ENCODE measurements at regions not wholly inside any gene's neighbourhood (a gene's known extent, or its start where the extent isn't known, plus 50 kb on each side); places are given as distances from the start of the nearest gene placed in this dataset.

GRCh38 chr14:39680777-39681176 is 248.5 kb upstream of the FBXO33 start:
- H3K27ac ChIP-seq (ENCODE audit: low read length), result no peak overlapping the region
- no peaks in the 10 kb centered on the region for H3K27me3 ChIP-seq (replicated peaks in 1 of 2; ENCODE audit: control insufficient read depth in 2 of 2, extremely low read depth in 1 of 2, insufficient read depth in 2 of 2, low read length in 1 of 2)
- H3K9me3 Mint-ChIP-seq, result no peaks in the 10 kb centered on the region
- H3K4me3 Mint-ChIP-seq, result no peak overlapping the region
- peaks cover 0 to 2% of the 10 kb centered on the region in 2 experiments for H3K4me1 ChIP-seq (ENCODE audit: control insufficient read depth in 1 of 2, extremely low read depth in 1 of 2, insufficient read depth in 2 of 2, low read length in 2 of 2)
- ATAC-seq (replicated peaks in 1 of 4), result no peak
- no peak overlapping the region for H3K4me3 ChIP-seq (ENCODE audit: control insufficient read depth in 1 of 2, extremely low read depth in 1 of 2, low read length in 1 of 2)
- no peak for DNase-seq
- no peaks in the 10 kb centered on the region for H3K27me3 Mint-ChIP-seq
- ChIA-PET CTCF (no interaction called here), POLR2A (interaction anchor here in 1 of 2 donors (0.6 kb wide), 1 partner anchor 684 kb away, joined by 4 read pairs; no protein-coding TSS in a partner anchor)
- no peaks in the 10 kb centered on the region for H3K36me3 Mint-ChIP-seq
- H3K4me1 Mint-ChIP-seq, result peaks cover 8 to 39% (median 31%) of the 10 kb centered on the region in 3 donors
- H3K27ac Mint-ChIP-seq, result no peak overlapping the region
- no peaks in the 10 kb centered on the region for H3K9me3 ChIP-seq
- H3K36me3 ChIP-seq (ENCODE audit: control insufficient read depth in 2 of 2, extremely low read depth in 1 of 2, insufficient read depth in 1 of 2, low read length in 1 of 2), result no peaks in the 10 kb centered on the region

GRCh38 chr14:39673734-39674133 is 241.5 kb upstream of the FBXO33 start:
- H3K27me3 Mint-ChIP-seq, result no peaks in the 10 kb centered on the region

GRCh38 chr14:39673270-39673711 is 241.1 kb upstream of the FBXO33 start:
- Mint-ChIP-seq H3K27me3 (no peaks in the 10 kb centered on the region), H3K4me1 (peaks cover 12 to 16% (median 13%) of the 10 kb centered on the region in 3 donors), H3K27ac (no peak overlapping the region), H3K36me3 (no peaks in the 10 kb centered on the region), H3K4me3 (no peak overlapping the region), H3K9me3 (peaks cover 7 to 19% (median 10%) of the 10 kb centered on the region in 3 donors)
- Histone ChIP-seq H3K36me3 (ENCODE audit: control insufficient read depth in 2 of 2, extremely low read depth in 1 of 2, insufficient read depth in 1 of 2, low read length in 1 of 2) (no peaks in the 10 kb centered on the region), H3K4me1 (ENCODE audit: control insufficient read depth in 1 of 2, extremely low read depth in 1 of 2, insufficient read depth in 2 of 2, low read length in 2 of 2) (peaks cover 0 to 6% of the 10 kb centered on the region in 2 experiments), H3K9me3 (no peaks in the 10 kb centered on the region), H3K27ac (ENCODE audit: low read length) (no peak overlapping the region), H3K4me3 (ENCODE audit: control insufficient read depth in 1 of 2, extremely low read depth in 1 of 2, low read length in 1 of 2) (no peak overlapping the region), H3K27me3 (replicated peaks in 1 of 2; ENCODE audit: control insufficient read depth in 2 of 2, extremely low read depth in 1 of 2, insufficient read depth in 2 of 2, low read length in 1 of 2) (no peaks in the 10 kb centered on the region)
- WGBS (ENCODE audit: insufficient coverage), result no CpG with 5 or more reads among the region's 2 CpGs
- ChIA-PET CTCF (no interaction called here), POLR2A (no interaction called here)
- DNase-seq, result no peak
- ATAC-seq (replicated peaks in 1 of 4), result no peak

More at GRCh38 chr14:39673734-39674133, 241.5 kb upstream of the FBXO33 start:
- Histone ChIP-seq H3K27ac (ENCODE audit: low read length) (no peak overlapping the region), H3K9me3 (no peaks in the 10 kb centered on the region), H3K4me3 (ENCODE audit: control insufficient read depth in 1 of 2, extremely low read depth in 1 of 2, low read length in 1 of 2) (no peak overlapping the region), H3K27me3 (replicated peaks in 1 of 2; ENCODE audit: control insufficient read depth in 2 of 2, extremely low read depth in 1 of 2, insufficient read depth in 2 of 2, low read length in 1 of 2) (no peaks in the 10 kb centered on the region), H3K4me1 (ENCODE audit: control insufficient read depth in 1 of 2, extremely low read depth in 1 of 2, insufficient read depth in 2 of 2, low read length in 2 of 2) (peaks cover 0 to 6% of the 10 kb centered on the region in 2 experiments), H3K36me3 (ENCODE audit: control insufficient read depth in 2 of 2, extremely low read depth in 1 of 2, insufficient read depth in 1 of 2, low read length in 1 of 2) (no peaks in the 10 kb centered on the region)
- no peak overlapping the region for H3K27ac Mint-ChIP-seq
- no peak for DNase-seq
- peaks cover 7 to 12% (median 8%) of the 10 kb centered on the region in 3 donors for H3K4me1 Mint-ChIP-seq
- no peak overlapping the region for H3K4me3 Mint-ChIP-seq
- H3K9me3 Mint-ChIP-seq, result peaks cover 3 to 16% (median 7%) of the 10 kb centered on the region in 3 donors
- WGBS (ENCODE audit: insufficient coverage), result 38% methylated on average over 1 of the region's 3 CpGs
- no peak for ATAC-seq (replicated peaks in 1 of 4)
- POLR2A ChIA-PET, result no interaction called here
- CTCF ChIA-PET, result no interaction called here
- no peaks in the 10 kb centered on the region for H3K36me3 Mint-ChIP-seq

GRCh38 chr14:39668449-39668848 is 236.2 kb upstream of the FBXO33 start:
- ATAC-seq (replicated peaks in 1 of 4) (peak in 3 of 4 experiments; percentile 50 to 61 (median 56)), DNase-seq (peak in 1 of 35 experiments; percentile 2)
- H3K4me3 Mint-ChIP-seq, result no peak overlapping the region
- H3K27me3 Mint-ChIP-seq, result no peaks in the 10 kb centered on the region
- POLR2A ChIA-PET, result no interaction called here
- H3K36me3 ChIP-seq (ENCODE audit: control insufficient read depth in 2 of 2, extremely low read depth in 1 of 2, insufficient read depth in 1 of 2, low read length in 1 of 2), result no peaks in the 10 kb centered on the region
- no peak overlapping the region for H3K4me3 ChIP-seq (ENCODE audit: control insufficient read depth in 1 of 2, extremely low read depth in 1 of 2, low read length in 1 of 2)
- no peaks in the 10 kb centered on the region for H3K9me3 ChIP-seq
- H3K27ac Mint-ChIP-seq, result peak overlapping the region; percentile 56 to 83
- no CpG with 5 or more reads among the region's 1 CpG for whole genome bisulfite sequencing (ENCODE audit: insufficient coverage)
- H3K27me3 ChIP-seq (replicated peaks in 1 of 2; ENCODE audit: control insufficient read depth in 2 of 2, extremely low read depth in 1 of 2, insufficient read depth in 2 of 2, low read length in 1 of 2), result no peaks in the 10 kb centered on the region
- CTCF ChIA-PET, result no interaction called here
- peaks cover 13 to 22% (median 22%) of the 10 kb centered on the region in 3 donors for H3K9me3 Mint-ChIP-seq
- H3K4me1 ChIP-seq (ENCODE audit: control insufficient read depth in 1 of 2, extremely low read depth in 1 of 2, insufficient read depth in 2 of 2, low read length in 2 of 2), result peaks cover 0 to 6% of the 10 kb centered on the region in 2 experiments
- H3K4me1 Mint-ChIP-seq, result peaks cover 13 to 29% (median 19%) of the 10 kb centered on the region in 3 donors
- H3K36me3 Mint-ChIP-seq, result no peaks in the 10 kb centered on the region
- H3K27ac ChIP-seq (ENCODE audit: low read length), result no peak overlapping the region

- H3K27me3 ChIP-seq (replicated peaks in 1 of 2; ENCODE audit: control insufficient read depth in 2 of 2, extremely low read depth in 1 of 2, insufficient read depth in 2 of 2, low read length in 1 of 2), result no peaks in the 10 kb centered on the region
- no peak for ATAC-seq (replicated peaks in 1 of 4)
- no peaks in the 10 kb centered on the region for H3K36me3 Mint-ChIP-seq
- H3K36me3 ChIP-seq (ENCODE audit: control insufficient read depth in 2 of 2, extremely low read depth in 1 of 2, insufficient read depth in 1 of 2, low read length in 1 of 2), result no peaks in the 10 kb centered on the region
- H3K4me1 Mint-ChIP-seq, result peaks cover 13 to 29% (median 19%) of the 10 kb centered on the region in 3 donors
- H3K4me3 ChIP-seq (ENCODE audit: control insufficient read depth in 1 of 2, extremely low read depth in 1 of 2, low read length in 1 of 2), result no peak overlapping the region
- no peak overlapping the region for H3K27ac Mint-ChIP-seq
- H3K27me3 Mint-ChIP-seq, result no peaks in the 10 kb centered on the region
- CTCF ChIA-PET, result no interaction called here
- peaks cover 0 to 6% of the 10 kb centered on the region in 2 experiments for H3K4me1 ChIP-seq (ENCODE audit: control insufficient read depth in 1 of 2, extremely low read depth in 1 of 2, insufficient read depth in 2 of 2, low read length in 2 of 2)
- no peaks in the 10 kb centered on the region for H3K9me3 ChIP-seq
- no peak for DNase-seq
- H3K9me3 Mint-ChIP-seq, result peaks cover 16 to 28% (median 22%) of the 10 kb centered on the region in 3 donors
- H3K4me3 Mint-ChIP-seq, result no peak overlapping the region
- POLR2A ChIA-PET, result no interaction called here
- no peak overlapping the region for H3K27ac ChIP-seq (ENCODE audit: low read length)
Observed at GRCh38 chr14:39666386-39666785, 234.2 kb upstream of the FBXO33 start.

- peaks cover 16 to 28% (median 18%) of the 10 kb centered on the region in 3 donors for H3K9me3 Mint-ChIP-seq
- H3K27ac ChIP-seq (ENCODE audit: low read length), result no peak overlapping the region
- no peaks in the 10 kb centered on the region for H3K27me3 ChIP-seq (replicated peaks in 1 of 2; ENCODE audit: control insufficient read depth in 2 of 2, extremely low read depth in 1 of 2, insufficient read depth in 2 of 2, low read length in 1 of 2)
- H3K27ac Mint-ChIP-seq, result peak overlapping the region in 1 of 2 donors; percentile 27
- peaks cover 13 to 26% (median 19%) of the 10 kb centered on the region in 3 donors for H3K4me1 Mint-ChIP-seq
- ATAC-seq (replicated peaks in 1 of 4) (no peak), DNase-seq (no peak)
- no peaks in the 10 kb centered on the region for H3K36me3 ChIP-seq (ENCODE audit: control insufficient read depth in 2 of 2, extremely low read depth in 1 of 2, insufficient read depth in 1 of 2, low read length in 1 of 2)
- WGBS (ENCODE audit: insufficient coverage), result no CpG with 5 or more reads among the region's 1 CpG
- ChIA-PET POLR2A (no interaction called here), CTCF (interaction anchor here in 1 of 2 donors (0.6 kb wide), 1 partner anchor 24 kb away, joined by 3 read pairs; no protein-coding TSS in a partner anchor)
- H3K9me3 ChIP-seq, result no peaks in the 10 kb centered on the region
- peaks cover 0 to 6% of the 10 kb centered on the region in 2 experiments for H3K4me1 ChIP-seq (ENCODE audit: control insufficient read depth in 1 of 2, extremely low read depth in 1 of 2, insufficient read depth in 2 of 2, low read length in 2 of 2)
- no peaks in the 10 kb centered on the region for H3K27me3 Mint-ChIP-seq
- H3K4me3 ChIP-seq (ENCODE audit: control insufficient read depth in 1 of 2, extremely low read depth in 1 of 2, low read length in 1 of 2), result no peak overlapping the region
- no peaks in the 10 kb centered on the region for H3K36me3 Mint-ChIP-seq
- no peak overlapping the region for H3K4me3 Mint-ChIP-seq
Observed at GRCh38 chr14:39665075-39665475, 232.8 kb upstream of the FBXO33 start.
